ENCODE measurements at regions not wholly inside any gene's neighbourhood (a gene's known extent, or its start where the extent isn't known, plus 50 kb on each side); places are given as distances from the start of the nearest gene placed in this dataset.
A peak's percentile ranks its signal among the peaks of the same experiment; 100 is the strongest.

DNA sequence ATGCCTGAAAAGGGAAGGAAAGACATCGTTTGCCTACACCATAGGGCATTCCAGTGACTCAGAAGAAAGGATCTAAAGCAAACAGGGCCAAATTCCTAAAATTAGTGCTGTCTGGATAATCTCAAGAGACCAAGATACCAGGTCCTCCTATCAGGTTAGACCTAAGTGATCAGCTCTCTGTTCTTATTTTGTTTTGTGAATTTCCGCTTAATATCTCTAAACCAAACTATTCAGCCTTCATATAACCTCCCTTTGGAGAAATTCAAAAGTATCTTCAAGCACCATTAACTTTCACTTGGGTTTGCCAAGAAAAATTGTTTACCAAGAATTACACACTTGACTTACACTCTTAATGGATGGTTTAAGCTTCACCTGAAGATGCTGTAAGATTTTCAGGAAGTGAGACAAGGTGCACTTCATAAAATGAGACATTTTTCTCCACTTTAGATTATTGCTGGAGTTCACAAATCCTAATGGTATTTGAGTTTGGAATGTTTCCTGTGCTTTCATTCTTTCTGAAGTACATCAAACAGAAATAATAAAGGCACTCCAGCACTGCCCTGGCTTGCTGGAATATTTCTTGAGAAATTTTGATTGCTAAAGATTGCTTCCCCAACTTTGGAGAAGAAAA, 376.1 kb downstream of the LMO7 start:
- TF ChIP-seq CTCF (conservative IDR thresholded peaks at IDR 0.05 in 1 of 2, IDR thresholded peaks at IDR 0.05 in 1 of 2; ENCODE audit: low read depth in 1 of 2, low read length in 2 of 2): no peak
- TF ChIP-seq EZH2 (IDR thresholded peaks at IDR 0.05; ENCODE audit: low read length, missing control alignments): no peak
- Histone ChIP-seq H3K4me1 (ENCODE audit: control insufficient read depth, extremely low read depth, insufficient read depth, low read length) (no peaks in the 10 kb centered on the region), H3K4me3 (replicated peaks in 1 of 4; ENCODE audit: control extremely low read depth in 1 of 4, insufficient read depth in 1 of 4, low read depth in 3 of 4, low read length in 4 of 4) (no peak overlapping the region), H3K79me2 (ENCODE audit: control insufficient read depth, insufficient read depth, low read length) (no peaks in the 10 kb centered on the region), H3K9ac (ENCODE audit: insufficient read depth, low read length) (no peak overlapping the region), H4K20me1 (ENCODE audit: control insufficient read depth, extremely low read depth, insufficient read depth, low read length) (no peaks in the 10 kb centered on the region), H3K27ac (ENCODE audit: insufficient read depth, low read length) (no peak overlapping the region), H3K36me3 (ENCODE audit: control insufficient read depth, insufficient read depth, low read length) (no peaks in the 10 kb centered on the region), H3K4me2 (ENCODE audit: extremely low read depth, insufficient read depth, low read length) (no peak overlapping the region), H2AFZ (ENCODE audit: low read length) (no peak overlapping the region), H3K27me3 (ENCODE audit: control insufficient read depth, insufficient read depth, low read length) (no peaks in the 10 kb centered on the region), H3K9me3 (ENCODE audit: control insufficient read depth, insufficient read depth, low read depth, low read length) (no peaks in the 10 kb centered on the region)
- DNase-seq (ENCODE audit: low read depth in 2 of 2): peak in 1 of 2 donors; percentile 76

- peak overlapping the region; percentile 15 for H3K4me2 ChIP-seq (ENCODE audit: extremely low read depth, insufficient read depth, low read length)
- no peaks in the 10 kb centered on the region for H3K79me2 ChIP-seq (ENCODE audit: control insufficient read depth, insufficient read depth, low read length)
- H3K9me3 ChIP-seq (ENCODE audit: control insufficient read depth, insufficient read depth, low read depth, low read length): no peaks in the 10 kb centered on the region
- no peak overlapping the region for H3K27ac ChIP-seq (ENCODE audit: insufficient read depth, low read length)
- no peaks in the 10 kb centered on the region for H4K20me1 ChIP-seq (ENCODE audit: control insufficient read depth, extremely low read depth, insufficient read depth, low read length)
- DNase-seq (ENCODE audit: low read depth in 2 of 2): peak; percentile 53 to 64
- no peaks in the 10 kb centered on the region for H3K36me3 ChIP-seq (ENCODE audit: control insufficient read depth, insufficient read depth, low read length)
- H3K27me3 ChIP-seq (ENCODE audit: control insufficient read depth, insufficient read depth, low read length): no peaks in the 10 kb centered on the region
- no peak overlapping the region for H2AFZ ChIP-seq (ENCODE audit: low read length)
- H3K4me3 ChIP-seq (replicated peaks in 1 of 4; ENCODE audit: control extremely low read depth in 1 of 4, insufficient read depth in 1 of 4, low read depth in 3 of 4, low read length in 4 of 4): no peak overlapping the region
- H3K4me1 ChIP-seq (ENCODE audit: control insufficient read depth, extremely low read depth, insufficient read depth, low read length): no peaks in the 10 kb centered on the region
- no peak overlapping the region for H3K9ac ChIP-seq (ENCODE audit: insufficient read depth, low read length)
- TF ChIP-seq CTCF (conservative IDR thresholded peaks at IDR 0.05 in 1 of 2, IDR thresholded peaks at IDR 0.05 in 1 of 2; ENCODE audit: low read depth in 1 of 2, low read length in 2 of 2) (no peak), EZH2 (IDR thresholded peaks at IDR 0.05; ENCODE audit: low read length, missing control alignments) (no peak)
Observed at GRCh38 chr13:76009267-76009890, 373.2 kb downstream of the LMO7 start.

DNA sequence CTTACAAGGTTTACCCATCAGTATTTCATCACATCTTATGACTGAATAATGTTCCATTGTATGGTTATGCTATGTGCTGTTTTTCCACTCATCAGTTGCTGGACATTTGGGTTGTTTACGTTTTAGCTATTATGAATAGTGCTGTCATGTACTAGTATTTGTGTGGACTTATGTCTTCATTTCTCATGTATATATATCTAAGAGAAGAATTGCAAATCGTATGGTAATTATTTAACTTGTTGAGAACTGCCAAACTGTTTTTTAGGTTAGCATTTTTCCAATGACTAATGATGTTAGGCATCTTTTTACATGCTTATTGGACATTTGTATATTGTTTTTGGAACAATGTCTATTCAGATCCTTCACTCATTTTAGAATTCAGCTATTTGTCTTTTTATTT, 368.3 kb downstream of the LMO7 start:
- no peak overlapping the region for H3K9ac ChIP-seq (ENCODE audit: insufficient read depth, low read length)
- H3K4me1 ChIP-seq (ENCODE audit: control insufficient read depth, extremely low read depth, insufficient read depth, low read length): no peaks in the 10 kb centered on the region
- no peak overlapping the region for H3K4me2 ChIP-seq (ENCODE audit: extremely low read depth, insufficient read depth, low read length)
- peak; percentile 43 for DNase-seq (ENCODE audit: low read depth in 2 of 2)
- H3K27me3 ChIP-seq (ENCODE audit: control insufficient read depth, insufficient read depth, low read length): no peaks in the 10 kb centered on the region
- no peaks in the 10 kb centered on the region for H4K20me1 ChIP-seq (ENCODE audit: control insufficient read depth, extremely low read depth, insufficient read depth, low read length)
- H3K9me3 ChIP-seq (ENCODE audit: control insufficient read depth, insufficient read depth, low read depth, low read length): no peaks in the 10 kb centered on the region
- no peaks in the 10 kb centered on the region for H3K36me3 ChIP-seq (ENCODE audit: control insufficient read depth, insufficient read depth, low read length)
- no peaks in the 10 kb centered on the region for H3K79me2 ChIP-seq (ENCODE audit: control insufficient read depth, insufficient read depth, low read length)
- no peak for TF ChIP-seq EZH2 (IDR thresholded peaks at IDR 0.05; ENCODE audit: low read length, missing control alignments)
- TF ChIP-seq CTCF (conservative IDR thresholded peaks at IDR 0.05 in 1 of 2, IDR thresholded peaks at IDR 0.05 in 1 of 2; ENCODE audit: low read depth in 1 of 2, low read length in 2 of 2): no peak
- H3K27ac ChIP-seq (ENCODE audit: insufficient read depth, low read length): no peak overlapping the region
- H2AFZ ChIP-seq (ENCODE audit: low read length): no peak overlapping the region
- H3K4me3 ChIP-seq (replicated peaks in 1 of 4; ENCODE audit: control extremely low read depth in 1 of 4, insufficient read depth in 1 of 4, low read depth in 3 of 4, low read length in 4 of 4): no peak overlapping the region

Data from fibroblast of lung (primary cell).